GM19025 (cell line): ENCODE measurements at regions not wholly inside any gene's neighbourhood (a gene's known extent, or its start where the extent isn't known, plus 50 kb on each side); places are given as distances from the start of the nearest gene placed in this dataset.

Experiments used
- ATAC-seq: cut with Tn5 transposase; IDR thresholded peaks from one replicate; pipeline ENCODE4 v1.9.1; 2021; ENCODE audit warnings: mild to moderate bottlenecking, low read depth, moderate library complexity; ENCODE audit not compliant: unreplicated experiment

- no peak for ATAC-seq
These were observed 737.4 kb downstream of the TNS3 start for GRCh38 chr7:46844486-46844885.

- no peak for ATAC-seq
These were observed 740.7 kb downstream of the TNS3 start for GRCh38 chr7:46841248-46841647.

- ATAC-seq, result no peak
These were observed 742.3 kb downstream of the TNS3 start for GRCh38 chr7:46839651-46840050.

- no peak for ATAC-seq
These were observed 743.4 kb downstream of the TNS3 start for GRCh38 chr7:46838463-46838862.

- ATAC-seq, result no peak
These were observed 746.4 kb downstream of the TNS3 start for GRCh38 chr7:46835556-46835955.

GRCh38 chr7:46834921-46835320, 747.0 kb downstream of the TNS3 start:
- no peak for ATAC-seq

- ATAC-seq, result no peak
These were observed 748.7 kb downstream of the TNS3 start for GRCh38 chr7:46833197-46833596.

GRCh38 chr7:46832136-46832535, 749.8 kb downstream of the TNS3 start:
- no peak for ATAC-seq

- ATAC-seq, result no peak
These were observed 762.1 kb downstream of the TNS3 start for GRCh38 chr7:46819819-46820218.

- no peak for ATAC-seq
These were observed 767.2 kb downstream of the TNS3 start for GRCh38 chr7:46814516-46815250.

- no peak for ATAC-seq
These were observed 769.7 kb downstream of the TNS3 start for GRCh38 chr7:46812101-46812675.

- no peak for ATAC-seq
These were observed 770.4 kb downstream of the TNS3 start for GRCh38 chr7:46811529-46811928.

GRCh38 chr7:46810986-46811385, 770.9 kb downstream of the TNS3 start:
- ATAC-seq, result no peak

- ATAC-seq, result no peak
These were observed 772.0 kb downstream of the TNS3 start for GRCh38 chr7:46809886-46810285.

GRCh38 chr7:46806856-46807255, 775.1 kb downstream of the TNS3 start:
- no peak for ATAC-seq

GRCh38 chr7:46802479-46802878, 779.4 kb downstream of the TNS3 start:
- no peak for ATAC-seq

- ATAC-seq, result no peak
These were observed 790.7 kb downstream of the TNS3 start for GRCh38 chr7:46791188-46791587.

- ATAC-seq, result no peak
These were observed 794.9 kb downstream of the TNS3 start for GRCh38 chr7:46786995-46787394.

- ATAC-seq, result no peak
These were observed 795.5 kb downstream of the TNS3 start for GRCh38 chr7:46786221-46786954.

- no peak for ATAC-seq
These were observed 797.2 kb downstream of the TNS3 start for GRCh38 chr7:46784732-46785131.

GRCh38 chr7:46781901-46782439, 799.9 kb downstream of the TNS3 start:
- ATAC-seq, result no peak
